Mesendoderm (in vitro differentiated cells): ENCODE measurements at regions not wholly inside any gene's neighbourhood (a gene's known extent, or its start where the extent isn't known, plus 50 kb on each side); places are given as distances from the start of the nearest gene placed in this dataset.

Experiments
- DNase-seq: peaks from one replicate; pipeline ENCODE4 v3.0.0; 2013
- H2AK5ac ChIP-seq: 2 replicates; pipeline ENCODE4 v1.6.1; 2013; ENCODE audit warnings: low read length, inconsistent platforms
- H2BK120ac ChIP-seq: 2 replicates; pipeline ENCODE4 v1.6.1; 2013; ENCODE audit warnings: low read depth, mild to moderate bottlenecking, low read length, moderate library complexity, mixed read lengths
- H2BK15ac ChIP-seq: replicated peaks from 2 replicates; pipeline ENCODE4 v1.6.1; 2013; ENCODE audit warnings: low read depth, mild to moderate bottlenecking, moderate library complexity
- H2BK5ac ChIP-seq: 2 replicates; pipeline ENCODE4 v1.6.1; 2013; ENCODE audit warnings: low read length, inconsistent platforms
- H3K18ac ChIP-seq: 2 replicates; pipeline ENCODE4 v1.6.1; 2013; ENCODE audit warnings: mild to moderate bottlenecking, low read length, mixed read lengths
- H3K23ac ChIP-seq: one replicate; pipeline ENCODE4 v1.6.1; 2013; ENCODE audit warnings: low read length
- H3K27ac ChIP-seq: 2 replicates; pipeline ENCODE4 v1.5.1; 2013; ENCODE audit warnings: low read depth, mild to moderate bottlenecking, inconsistent platforms, low read length, moderate library complexity
- H3K27me3 ChIP-seq: 2 replicates; pipeline ENCODE4 v1.6.1; 2013; ENCODE audit warnings: low read length, control low read depth, mild to moderate bottlenecking, inconsistent platforms; ENCODE audit not compliant: insufficient read depth, poor library complexity
- H3K36me3 ChIP-seq: 2 replicates; pipeline ENCODE4 v1.6.1; 2013; ENCODE audit warnings: low read length, inconsistent platforms; ENCODE audit not compliant: control insufficient read depth, insufficient read depth
- H3K4ac ChIP-seq: one replicate; pipeline ENCODE4 v1.6.1; 2013; ENCODE audit warnings: low read depth, mild to moderate bottlenecking, low read length, moderate library complexity
- H3K4me1 ChIP-seq: 2 replicates; pipeline ENCODE4 v1.6.1; 2013; ENCODE audit warnings: low read depth, low read length, inconsistent platforms; ENCODE audit not compliant: control insufficient read depth
- H3K4me2 ChIP-seq: 2 replicates; pipeline ENCODE4 v1.6.1; 2013; ENCODE audit warnings: low read length
- H3K4me3 ChIP-seq: 2 replicates; pipeline ENCODE4 v1.5.1; 2013; ENCODE audit warnings: mild to moderate bottlenecking, low read length
- H3K56ac ChIP-seq: one replicate; pipeline ENCODE4 v1.6.1; 2013; ENCODE audit warnings: low read length
- H3K79me1 ChIP-seq: 2 replicates; pipeline ENCODE4 v1.6.1; 2013; ENCODE audit warnings: low read length, inconsistent platforms
- H3K79me2 ChIP-seq: 2 replicates; pipeline ENCODE4 v1.6.1; 2013; ENCODE audit warnings: mild to moderate bottlenecking, low read length; ENCODE audit not compliant: control insufficient read depth, insufficient read depth
- H3K9ac ChIP-seq: 2 replicates; pipeline ENCODE4 v1.6.1; 2013; ENCODE audit warnings: low read length, inconsistent platforms
- H4K5ac ChIP-seq: one replicate; pipeline ENCODE4 v1.6.1; 2013; ENCODE audit warnings: low read length
- H4K8ac ChIP-seq: one replicate; pipeline ENCODE4 v1.6.1; 2013; ENCODE audit warnings: low read depth, mild to moderate bottlenecking, control low read depth, low read length, moderate library complexity
- WGBS: extraction: QIAGEN DNeasy Blood & Tissue Kit; methylation state at CpG from one replicate; pipeline ENCODE4 v1.1.7; 2013; ENCODE audit warnings: low lambda C conversion rate, missing lambda C conversion rate; ENCODE audit not compliant: insufficient coverage; ENCODE audit errors: extremely low coverage; 5-methylcytosine and 5-hydroxymethylcytosine counted together

- no CpG with 5 or more reads among the region's 1 CpG for WGBS
- no peak overlapping the region for H3K4me3 ChIP-seq
- H2BK15ac ChIP-seq: no peak overlapping the region
- no peaks in the 10 kb centered on the region for H3K27me3 ChIP-seq
- H3K18ac ChIP-seq: no peak overlapping the region
- no peak overlapping the region for H2AK5ac ChIP-seq
- no peaks in the 10 kb centered on the region for H3K79me2 ChIP-seq
- no peak overlapping the region for H4K8ac ChIP-seq
- H4K5ac ChIP-seq: no peak overlapping the region
- no peaks in the 10 kb centered on the region for H3K36me3 ChIP-seq
- no peak overlapping the region for H3K4ac ChIP-seq
- no peak overlapping the region for H2BK120ac ChIP-seq
- H3K23ac ChIP-seq: no peak overlapping the region
- no peak overlapping the region for H3K27ac ChIP-seq
- no peaks in the 10 kb centered on the region for H3K4me1 ChIP-seq
- no peak overlapping the region for H3K4me2 ChIP-seq
- H3K79me1 ChIP-seq: no peaks in the 10 kb centered on the region
- H3K9ac ChIP-seq: no peak overlapping the region
- H3K56ac ChIP-seq: no peak overlapping the region
- H2BK5ac ChIP-seq: no peak overlapping the region
- DNase-seq: no peak
These were observed 487.2 kb downstream of the ENC1 start for GRCh38 chr5:74153255-74153790.

GRCh38 chr5:74152625-74153254 is 487.8 kb downstream of the ENC1 start:
- H3K79me2 ChIP-seq: no peaks in the 10 kb centered on the region
- H3K4ac ChIP-seq: no peak overlapping the region
- H2BK120ac ChIP-seq: no peak overlapping the region
- no peak overlapping the region for H3K4me2 ChIP-seq
- no peaks in the 10 kb centered on the region for H3K36me3 ChIP-seq
- no peak overlapping the region for H3K9ac ChIP-seq
- H3K27me3 ChIP-seq: no peaks in the 10 kb centered on the region
- no peak overlapping the region for H3K23ac ChIP-seq
- WGBS: no CpG with 5 or more reads among the region's 6 CpGs
- H3K27ac ChIP-seq: no peak overlapping the region
- no peak overlapping the region for H3K4me3 ChIP-seq
- H2BK5ac ChIP-seq: no peak overlapping the region
- no peaks in the 10 kb centered on the region for H3K79me1 ChIP-seq
- H2BK15ac ChIP-seq: no peak overlapping the region
- no peak overlapping the region for H4K8ac ChIP-seq
- H4K5ac ChIP-seq: no peak overlapping the region
- H3K56ac ChIP-seq: no peak overlapping the region
- no peak for DNase-seq
- no peaks in the 10 kb centered on the region for H3K4me1 ChIP-seq
- H3K18ac ChIP-seq: no peak overlapping the region
- H2AK5ac ChIP-seq: no peak overlapping the region

GRCh38 chr5:74152136-74152535 is 488.4 kb downstream of the ENC1 start:
- no CpG with 5 or more reads among the region's 4 CpGs for WGBS
- no peak overlapping the region for H3K23ac ChIP-seq
- no peak overlapping the region for H3K4me2 ChIP-seq
- no peak overlapping the region for H2AK5ac ChIP-seq
- H2BK15ac ChIP-seq: no peak overlapping the region
- H2BK120ac ChIP-seq: no peak overlapping the region
- H3K79me1 ChIP-seq: no peaks in the 10 kb centered on the region
- H2BK5ac ChIP-seq: no peak overlapping the region
- H3K56ac ChIP-seq: no peak overlapping the region
- H3K27ac ChIP-seq: no peak overlapping the region
- H4K5ac ChIP-seq: no peak overlapping the region
- no peaks in the 10 kb centered on the region for H3K27me3 ChIP-seq
- H3K4ac ChIP-seq: no peak overlapping the region
- H3K9ac ChIP-seq: no peak overlapping the region
- H3K4me1 ChIP-seq: no peaks in the 10 kb centered on the region
- no peak overlapping the region for H4K8ac ChIP-seq
- H3K18ac ChIP-seq: no peak overlapping the region
- DNase-seq: no peak
- H3K36me3 ChIP-seq: no peaks in the 10 kb centered on the region
- H3K4me3 ChIP-seq: no peak overlapping the region
- H3K79me2 ChIP-seq: no peaks in the 10 kb centered on the region

GRCh38 chr5:74149395-74149794 is 491.1 kb downstream of the ENC1 start:
- H3K9ac ChIP-seq: no peak overlapping the region

GRCh38 chr5:74148321-74148720 is 492.2 kb downstream of the ENC1 start:
- no peaks in the 10 kb centered on the region for H3K79me1 ChIP-seq
- H2BK15ac ChIP-seq: no peak overlapping the region
- no peaks in the 10 kb centered on the region for H3K36me3 ChIP-seq
- H2BK5ac ChIP-seq: no peak overlapping the region
- H3K9ac ChIP-seq: no peak overlapping the region
- H3K4me2 ChIP-seq: no peak overlapping the region
- H3K79me2 ChIP-seq: no peaks in the 10 kb centered on the region
- H3K27me3 ChIP-seq: no peaks in the 10 kb centered on the region
- no peak overlapping the region for H4K8ac ChIP-seq
- no peak overlapping the region for H2BK120ac ChIP-seq
- no peak for DNase-seq
- H3K4me1 ChIP-seq: no peaks in the 10 kb centered on the region
- no peak overlapping the region for H3K4ac ChIP-seq
- no peak overlapping the region for H3K23ac ChIP-seq
- H2AK5ac ChIP-seq: no peak overlapping the region
- H3K56ac ChIP-seq: no peak overlapping the region
- no peak overlapping the region for H3K27ac ChIP-seq
- no peak overlapping the region for H3K18ac ChIP-seq
- H4K5ac ChIP-seq: no peak overlapping the region
- no peak overlapping the region for H3K4me3 ChIP-seq

More at GRCh38 chr5:74149395-74149794, 491.1 kb downstream of the ENC1 start:
- H4K5ac ChIP-seq: no peak overlapping the region
- no peaks in the 10 kb centered on the region for H3K27me3 ChIP-seq
- no peak overlapping the region for H4K8ac ChIP-seq
- no peak overlapping the region for H2BK5ac ChIP-seq
- no peaks in the 10 kb centered on the region for H3K36me3 ChIP-seq
- no peak overlapping the region for H3K27ac ChIP-seq
- no peak overlapping the region for H3K4me2 ChIP-seq
- H3K4me3 ChIP-seq: no peak overlapping the region
- H3K4ac ChIP-seq: no peak overlapping the region
- DNase-seq: no peak
- no peak overlapping the region for H2AK5ac ChIP-seq
- no peak overlapping the region for H3K56ac ChIP-seq
- no peak overlapping the region for H2BK15ac ChIP-seq
- no CpG with 5 or more reads among the region's 3 CpGs for WGBS
- no peak overlapping the region for H2BK120ac ChIP-seq
- H3K18ac ChIP-seq: no peak overlapping the region
- H3K23ac ChIP-seq: no peak overlapping the region
- H3K79me1 ChIP-seq: no peaks in the 10 kb centered on the region
- no peaks in the 10 kb centered on the region for H3K4me1 ChIP-seq
- H3K79me2 ChIP-seq: no peaks in the 10 kb centered on the region

GRCh38 chr5:74146796-74147195 is 493.7 kb downstream of the ENC1 start:
- H3K79me1 ChIP-seq: no peaks in the 10 kb centered on the region
- H3K4ac ChIP-seq: no peak overlapping the region
- no peaks in the 10 kb centered on the region for H3K79me2 ChIP-seq
- no peak overlapping the region for H2BK5ac ChIP-seq
- no peak overlapping the region for H3K56ac ChIP-seq
- H3K27me3 ChIP-seq: no peaks in the 10 kb centered on the region
- H4K8ac ChIP-seq: no peak overlapping the region
- no peak overlapping the region for H2BK15ac ChIP-seq
- no peaks in the 10 kb centered on the region for H3K4me1 ChIP-seq
- no peaks in the 10 kb centered on the region for H3K36me3 ChIP-seq
- no peak overlapping the region for H3K9ac ChIP-seq
- H3K18ac ChIP-seq: no peak overlapping the region
- no peak overlapping the region for H3K23ac ChIP-seq
- WGBS: no CpG with 5 or more reads among the region's 1 CpG
- H3K4me2 ChIP-seq: no peak overlapping the region
- no peak overlapping the region for H3K4me3 ChIP-seq
- no peak overlapping the region for H2AK5ac ChIP-seq
- DNase-seq: no peak
- no peak overlapping the region for H3K27ac ChIP-seq
- no peak overlapping the region for H2BK120ac ChIP-seq
- no peak overlapping the region for H4K5ac ChIP-seq
